ENCODE measurements at regions not wholly inside any gene's neighbourhood (a gene's known extent, or its start where the extent isn't known, plus 50 kb on each side); places are given as distances from the start of the nearest gene placed in this dataset.

GRCh38 chrX:23592741-23593140, 74.6 kb upstream of the PRDX4 start:
- no peak for TF ChIP-seq POLR2AphosphoS5 (IDR thresholded peaks at IDR 0.05; ENCODE audit: low read depth, low read length)
- no peak for TF ChIP-seq POLR2A (IDR thresholded peaks at IDR 0.05; ENCODE audit: low read depth, low read length)
